GM12878 (cell line): ENCODE measurements at regions not wholly inside any gene's neighbourhood (a gene's known extent, or its start where the extent isn't known, plus 50 kb on each side); places are given as distances from the start of the nearest gene placed in this dataset.

Source experiments
- ATAC-seq: fragments of 200-7000 bp; cut with Tn5 transposase; 3 replicates; pipeline ENCODE4 v1.9.1; 2020; ENCODE audit warnings: mild to moderate bottlenecking, moderate library complexity
- BruUV-seq: library from RNA; stranded (reverse); fragments of 400-500 nt; replicated peaks from 2 replicates; lab custom pipeline; 2021; lab: Mats Ljungman, UMichigan
- CTCF ChIA-PET: fragments of 300-600 bp; sonication (Branson Sonifier 250); formaldehyde crosslinking; extraction: SDS; loops from one replicate; lab custom pipeline; 2021; ENCODE audit warnings: inconsistent platforms; lab: Yijun Ruan, JAX
- POLR2A ChIA-PET: fragments of 350-600 bp; formaldehyde crosslinking; extraction: SDS; loops from one replicate; lab custom pipeline; 2021; ENCODE audit warnings: inconsistent platforms; lab: Charles Lee
- RAD21 ChIA-PET: fragments of 300-600 bp; sonication (Branson Sonifier 250); formaldehyde crosslinking; loops from one replicate; lab custom pipeline; 2023; ENCODE audit warnings: antibody characterized with exemption; ENCODE audit not compliant: unreplicated experiment; lab: Charles Lee
- SMC1A ChIA-PET: fragments of 300-600 bp; sonication (Branson Sonifier 250); formaldehyde crosslinking; loops from one replicate; lab custom pipeline; 2023; ENCODE audit not compliant: unreplicated experiment, uncharacterized antibody; lab: Charles Lee
- DNase-seq: peaks from one replicate; pipeline ENCODE4 v3.0.0-alpha.2; 2011; ENCODE audit warnings: low read depth, low spot score
- FAIRE-seq: peaks from 3 replicates; lab custom pipeline; 2011; peaks lifted over from hg19 to GRCh38; lab: Jason Lieb, UNC
- H2AFZ ChIP-seq: 2 replicates; pipeline ENCODE4 v1.6.0; 2011; ENCODE audit warnings: low read depth, low read length, control low read depth; ENCODE audit not compliant: control insufficient read depth
- H3K27ac ChIP-seq: 2 replicates; pipeline ENCODE4 v1.5.1; 2011; ENCODE audit warnings: control low read depth; ENCODE audit not compliant: control insufficient read depth, insufficient read depth
- H3K27me3 ChIP-seq, 2 experiments: replicated peaks in 1 of 2; 2 replicates each; pipeline versions ENCODE4 v1.6.0 to v1.6.1; 2011; ENCODE audit warnings: low read length in 1 of 2; ENCODE audit not compliant: control insufficient read depth in 2 of 2, insufficient read depth in 2 of 2
- H3K36me3 ChIP-seq, 2 experiments: 2 replicates each; pipeline ENCODE4 v1.5.1; 2011; ENCODE audit warnings: low read length in 1 of 2; ENCODE audit not compliant: control insufficient read depth in 2 of 2, insufficient read depth in 2 of 2
- H3K4me1 ChIP-seq: 2 replicates; pipeline ENCODE4 v1.6.1; 2011; ENCODE audit warnings: mild to moderate bottlenecking, low read length, moderate library complexity, mixed read lengths; ENCODE audit not compliant: control insufficient read depth, insufficient read depth
- H3K4me2 ChIP-seq: 2 replicates; pipeline ENCODE4 v1.6.0; 2011; ENCODE audit warnings: control low read depth; ENCODE audit not compliant: control insufficient read depth, insufficient read depth
- H3K4me3 ChIP-seq: fragments of 200-600 bp; sonication (generic); 2 replicates; pipeline ENCODE4 v1.5.1; 2016
- H3K79me2 ChIP-seq: 2 replicates; pipeline ENCODE4 v1.6.0; 2011; ENCODE audit warnings: low read length; ENCODE audit not compliant: control insufficient read depth, insufficient read depth
- H3K9ac ChIP-seq: 2 replicates; pipeline ENCODE4 v1.8.0; 2011; ENCODE audit warnings: low read length, control low read depth, mixed read lengths; ENCODE audit not compliant: control insufficient read depth, insufficient read depth
- H3K9me3 ChIP-seq: replicated peaks from 3 replicates; pipeline ENCODE4 v1.5.1; 2011; ENCODE audit warnings: mild to moderate bottlenecking, low read length; ENCODE audit not compliant: control insufficient read depth, insufficient read depth
- H4K20me1 ChIP-seq: 2 replicates; pipeline ENCODE4 v1.6.0; 2011; ENCODE audit not compliant: control insufficient read depth, insufficient read depth
- BMI1 ChIP-seq: fragments of 450-650 bp; IDR thresholded peaks from 2 replicates; pipeline ENCODE4 v1.6.1; 2016; ENCODE audit warnings: mild to moderate bottlenecking, moderate library complexity, borderline replicate concordance
- CHD1 ChIP-seq: IDR thresholded peaks from 2 replicates; pipeline ENCODE4 v1.6.1; 2012; ENCODE audit warnings: low read depth, low read length, improper control_type of control experiment
- EGR1 ChIP-seq, 2 experiments: IDR thresholded peaks; 1 replicate in 1 of 2; 2 replicates in 1 of 2; pipeline ENCODE4 v1.6.1; 2011 to 2012; ENCODE audit warnings: low read depth in 2 of 2, low read length in 2 of 2, borderline replicate concordance in 1 of 2, mild to moderate bottlenecking in 1 of 2, moderate library complexity in 1 of 2
- ETV6 ChIP-seq, 2 experiments: fragments of 450-650 bp in 1 of 2; IDR thresholded peaks in 1 of 2; conservative IDR thresholded peaks in 1 of 2; 2 replicates each; pipeline ENCODE4 v1.6.1; 2014; ENCODE audit warnings: antibody characterized with exemption in 1 of 2, borderline replicate concordance in 1 of 2, low read depth in 1 of 2, mild to moderate bottlenecking in 1 of 2, moderate library complexity in 1 of 2
- FOXM1 ChIP-seq: IDR thresholded peaks from 2 replicates; pipeline ENCODE4 v1.6.1; 2012; ENCODE audit warnings: low read depth, mild to moderate bottlenecking, inconsistent platforms, low read length, moderate library complexity
- HCFC1 ChIP-seq: fragments of 150-350 bp; IDR thresholded peaks from 2 replicates; pipeline ENCODE4 v1.6.1; 2014; ENCODE audit warnings: low read length
- MAX ChIP-seq: IDR thresholded peaks from 2 replicates; pipeline ENCODE4 v1.6.1; 2012; ENCODE audit warnings: low read depth, low read length, improper control_type of control experiment
- MEF2A ChIP-seq: IDR thresholded peaks from 2 replicates; pipeline ENCODE4 v1.6.1; 2011; ENCODE audit warnings: low read depth, mild to moderate bottlenecking, low read length, moderate library complexity; ENCODE audit not compliant: insufficient read depth
- RAD21 ChIP-seq: IDR thresholded peaks from 2 replicates; pipeline ENCODE4 v1.6.1; 2011; ENCODE audit warnings: mild to moderate bottlenecking, low read depth, low read length, moderate library complexity; ENCODE audit not compliant: insufficient read depth
- SMAD5 ChIP-seq: IDR thresholded peaks from 2 replicates; pipeline ENCODE4 v1.6.1; 2016; ENCODE audit warnings: antibody characterized with exemption, low read depth
- SPI1 ChIP-seq: IDR thresholded peaks from 2 replicates; pipeline ENCODE4 v1.6.1; 2011; ENCODE audit warnings: low read depth, mild to moderate bottlenecking, low read length, moderate library complexity, borderline replicate concordance; ENCODE audit not compliant: insufficient read depth
- STAT1 ChIP-seq: fragments of 450-650 bp; conservative IDR thresholded peaks from 2 replicates; pipeline ENCODE4 v1.6.1; 2014; ENCODE audit warnings: antibody characterized with exemption, mild to moderate bottlenecking
- ZSCAN29 ChIP-seq: fragments of 450-650 bp; IDR thresholded peaks from 2 replicates; pipeline ENCODE4 v1.6.1; 2017; ENCODE audit warnings: mild to moderate bottlenecking, moderate library complexity
- WGBS: methylation state at CpG from one replicate; pipeline ENCODE4 v1.1.6; 2016; ENCODE audit warnings: low lambda C conversion rate; ENCODE audit not compliant: insufficient replicate concordance, insufficient coverage; ENCODE audit errors: missing lambda C conversion rate; 5-methylcytosine and 5-hydroxymethylcytosine counted together
- in situ Hi-C: fragments of 300-500 bp; cut with MboI; formaldehyde crosslinking; loops from 9 replicates; pipeline ENCODE4 v1.14.3; 2018; ENCODE audit warnings: mixed read lengths
- intact Hi-C: fragments of 100-400 bp; cut with micrococcal nuclease; formaldehyde crosslinking; loops from one replicate; pipeline ENCODE4 v1.14.2; 2022; ENCODE audit not compliant: unreplicated experiment
- TF ChIP-seq, protein P1 (sequence below): IDR thresholded peaks from 2 replicates; pipeline ENCODE4 v1.6.1; 2011; ENCODE audit warnings: low read depth, mild to moderate bottlenecking, low read length, moderate library complexity, borderline replicate concordance; ENCODE audit errors: extremely low read depth
- TF ChIP-seq, protein P2 (sequence below): IDR thresholded peaks from 2 replicates; pipeline ENCODE4 v1.6.1; 2012; ENCODE audit warnings: improper control_type of control experiment, low read depth, low read length; ENCODE audit not compliant: insufficient replicate concordance
- TF ChIP-seq, protein P3 (sequence below): fragments of 450-650 bp; IDR thresholded peaks from 2 replicates; pipeline ENCODE4 v1.6.1; 2017; ENCODE audit warnings: mild to moderate bottlenecking

GRCh38 chr13:109840201-109840892 lies 54.0 kb upstream of the IRS2 start:
- DNase-seq = no peak
- H4K20me1 ChIP-seq = no peaks in the 10 kb centered on the region
- H3K4me3 ChIP-seq = no peak overlapping the region
- intact Hi-C loops = no loop called here
- ChIA-PET CTCF (no interaction called here), POLR2A (no interaction called here), SMC1A (no interaction called here), RAD21 (no interaction called here)
- 8% methylated on average over 9 of the region's 9 CpGs for WGBS
- no peaks in the 10 kb centered on the region for H3K27me3 ChIP-seq
- H3K9me3 ChIP-seq = no peaks in the 10 kb centered on the region
- H3K36me3 ChIP-seq = no peaks in the 10 kb centered on the region
- FAIRE-seq = no peak
- no peak overlapping the region for H3K9ac ChIP-seq
- in situ Hi-C loops = no loop called here
- no peaks in the 10 kb centered on the region for H3K79me2 ChIP-seq
- BruUV-seq = no TSS peak
- H3K27ac ChIP-seq = no peak overlapping the region
- no peak; the same call in 2 of the 3 replicates for ATAC-seq
- H2AFZ ChIP-seq = no peak overlapping the region
- no peaks in the 10 kb centered on the region for H3K4me1 ChIP-seq
- H3K4me2 ChIP-seq = no peak overlapping the region
- no peak for TF ChIP-seq HCFC1
- TF ChIP-seq ZSCAN29 = no peak
- no peak for TF ChIP-seq MEF2A
- no peak for TF ChIP-seq EGR1 (IDR thresholded peaks at IDR 0.05; ENCODE audit: borderline replicate concordance in 1 of 2, low read depth in 2 of 2, low read length in 2 of 2)
- TF ChIP-seq, protein P1, sequence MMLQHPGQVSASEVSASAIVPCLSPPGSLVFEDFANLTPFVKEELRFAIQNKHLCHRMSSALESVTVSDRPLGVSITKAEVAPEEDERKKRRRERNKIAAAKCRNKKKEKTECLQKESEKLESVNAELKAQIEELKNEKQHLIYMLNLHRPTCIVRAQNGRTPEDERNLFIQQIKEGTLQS = no peak
- no peak for TF ChIP-seq SMAD5
- no peak for TF ChIP-seq MAX
- no peak for TF ChIP-seq SPI1
- TF ChIP-seq ETV6 (conservative IDR thresholded peaks at IDR 0.05 in 1 of 2, IDR thresholded peaks at IDR 0.05 in 1 of 2; ENCODE audit: borderline replicate concordance in 1 of 2, low read depth in 1 of 2) = no peak
- no peak for TF ChIP-seq FOXM1
- TF ChIP-seq, protein P2, sequence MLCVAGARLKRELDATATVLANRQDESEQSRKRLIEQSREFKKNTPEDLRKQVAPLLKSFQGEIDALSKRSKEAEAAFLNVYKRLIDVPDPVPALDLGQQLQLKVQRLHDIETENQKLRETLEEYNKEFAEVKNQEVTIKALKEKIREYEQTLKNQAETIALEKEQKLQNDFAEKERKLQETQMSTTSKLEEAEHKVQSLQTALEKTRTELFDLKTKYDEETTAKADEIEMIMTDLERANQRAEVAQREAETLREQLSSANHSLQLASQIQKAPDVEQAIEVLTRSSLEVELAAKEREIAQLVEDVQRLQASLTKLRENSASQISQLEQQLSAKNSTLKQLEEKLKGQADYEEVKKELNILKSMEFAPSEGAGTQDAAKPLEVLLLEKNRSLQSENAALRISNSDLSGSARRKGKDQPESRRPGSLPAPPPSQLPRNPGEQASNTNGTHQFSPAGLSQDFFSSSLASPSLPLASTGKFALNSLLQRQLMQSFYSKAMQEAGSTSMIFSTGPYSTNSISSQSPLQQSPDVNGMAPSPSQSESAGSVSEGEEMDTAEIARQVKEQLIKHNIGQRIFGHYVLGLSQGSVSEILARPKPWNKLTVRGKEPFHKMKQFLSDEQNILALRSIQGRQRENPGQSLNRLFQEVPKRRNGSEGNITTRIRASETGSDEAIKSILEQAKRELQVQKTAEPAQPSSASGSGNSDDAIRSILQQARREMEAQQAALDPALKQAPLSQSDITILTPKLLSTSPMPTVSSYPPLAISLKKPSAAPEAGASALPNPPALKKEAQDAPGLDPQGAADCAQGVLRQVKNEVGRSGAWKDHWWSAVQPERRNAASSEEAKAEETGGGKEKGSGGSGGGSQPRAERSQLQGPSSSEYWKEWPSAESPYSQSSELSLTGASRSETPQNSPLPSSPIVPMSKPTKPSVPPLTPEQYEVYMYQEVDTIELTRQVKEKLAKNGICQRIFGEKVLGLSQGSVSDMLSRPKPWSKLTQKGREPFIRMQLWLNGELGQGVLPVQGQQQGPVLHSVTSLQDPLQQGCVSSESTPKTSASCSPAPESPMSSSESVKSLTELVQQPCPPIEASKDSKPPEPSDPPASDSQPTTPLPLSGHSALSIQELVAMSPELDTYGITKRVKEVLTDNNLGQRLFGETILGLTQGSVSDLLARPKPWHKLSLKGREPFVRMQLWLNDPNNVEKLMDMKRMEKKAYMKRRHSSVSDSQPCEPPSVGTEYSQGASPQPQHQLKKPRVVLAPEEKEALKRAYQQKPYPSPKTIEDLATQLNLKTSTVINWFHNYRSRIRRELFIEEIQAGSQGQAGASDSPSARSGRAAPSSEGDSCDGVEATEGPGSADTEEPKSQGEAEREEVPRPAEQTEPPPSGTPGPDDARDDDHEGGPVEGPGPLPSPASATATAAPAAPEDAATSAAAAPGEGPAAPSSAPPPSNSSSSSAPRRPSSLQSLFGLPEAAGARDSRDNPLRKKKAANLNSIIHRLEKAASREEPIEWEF = no peak
- TF ChIP-seq STAT1 = no peak
- no peak for TF ChIP-seq BMI1
- TF ChIP-seq, protein P3, sequence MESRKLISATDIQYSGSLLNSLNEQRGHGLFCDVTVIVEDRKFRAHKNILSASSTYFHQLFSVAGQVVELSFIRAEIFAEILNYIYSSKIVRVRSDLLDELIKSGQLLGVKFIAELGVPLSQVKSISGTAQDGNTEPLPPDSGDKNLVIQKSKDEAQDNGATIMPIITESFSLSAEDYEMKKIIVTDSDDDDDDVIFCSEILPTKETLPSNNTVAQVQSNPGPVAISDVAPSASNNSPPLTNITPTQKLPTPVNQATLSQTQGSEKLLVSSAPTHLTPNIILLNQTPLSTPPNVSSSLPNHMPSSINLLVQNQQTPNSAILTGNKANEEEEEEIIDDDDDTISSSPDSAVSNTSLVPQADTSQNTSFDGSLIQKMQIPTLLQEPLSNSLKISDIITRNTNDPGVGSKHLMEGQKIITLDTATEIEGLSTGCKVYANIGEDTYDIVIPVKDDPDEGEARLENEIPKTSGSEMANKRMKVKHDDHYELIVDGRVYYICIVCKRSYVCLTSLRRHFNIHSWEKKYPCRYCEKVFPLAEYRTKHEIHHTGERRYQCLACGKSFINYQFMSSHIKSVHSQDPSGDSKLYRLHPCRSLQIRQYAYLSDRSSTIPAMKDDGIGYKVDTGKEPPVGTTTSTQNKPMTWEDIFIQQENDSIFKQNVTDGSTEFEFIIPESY = no peak
- no peak for TF ChIP-seq RAD21
- TF ChIP-seq CHD1 = no peak
